22Rv1 (cell line): ENCODE measurements at regions not wholly inside any gene's neighbourhood (a gene's known extent, or its start where the extent isn't known, plus 50 kb on each side); places are given as distances from the start of the nearest gene placed in this dataset.

Experiments used
- H3K27ac ChIP-seq: fragments of 450-650 bp; 2 replicates; pipeline ENCODE4 v1.5.1; 2017
- CTCF ChIP-seq: fragments of 450-650 bp; IDR thresholded peaks from 2 replicates; pipeline ENCODE4 v1.5.1; 2017; ENCODE audit warnings: mild to moderate bottlenecking
- ZFX ChIP-seq: fragments of 450-650 bp; IDR thresholded peaks from 2 replicates; pipeline ENCODE4 v1.6.1; 2017; ENCODE audit warnings: antibody characterized with exemption, borderline replicate concordance

- H3K27ac ChIP-seq = no peak overlapping the region
- TF ChIP-seq ZFX (no peak), CTCF (no peak)
These were observed 96.4 kb upstream of the CACNA2D1 start for GRCh38 chr7:82539969-82540368.

GRCh38 chr7:82534684-82535083, 91.1 kb upstream of the CACNA2D1 start:
- TF ChIP-seq CTCF (no peak), ZFX (no peak)
- H3K27ac ChIP-seq = no peak overlapping the region

GRCh38 chr7:82530361-82530760, 86.8 kb upstream of the CACNA2D1 start:
- TF ChIP-seq ZFX = no peak
- TF ChIP-seq CTCF = no peak
- no peak overlapping the region for H3K27ac ChIP-seq

- TF ChIP-seq CTCF = no peak
- no peak for TF ChIP-seq ZFX
- H3K27ac ChIP-seq = no peak overlapping the region
These were observed 85.2 kb upstream of the CACNA2D1 start for GRCh38 chr7:82528577-82529310.

- H3K27ac ChIP-seq = no peak overlapping the region
- TF ChIP-seq ZFX (no peak), CTCF (no peak)
These were observed 84.3 kb upstream of the CACNA2D1 start for GRCh38 chr7:82527851-82528250.

GRCh38 chr7:82521906-82522445, 78.4 kb upstream of the CACNA2D1 start:
- no peak overlapping the region for H3K27ac ChIP-seq
- no peak for TF ChIP-seq ZFX
- TF ChIP-seq CTCF = no peak

- no peak for TF ChIP-seq CTCF
These were observed 73.5 kb upstream of the CACNA2D1 start for GRCh38 chr7:82517050-82517449.

More at GRCh38 chr7:82517050-82517449, 73.5 kb upstream of the CACNA2D1 start:
- H3K27ac ChIP-seq = no peak overlapping the region
